ENCODE measurements at regions not wholly inside any gene's neighbourhood (a gene's known extent, or its start where the extent isn't known, plus 50 kb on each side); places are given as distances from the start of the nearest gene placed in this dataset.
"Not testable (repeated sequence)": the region's sequence is repeated elsewhere in the genome, so short reads cannot be mapped to it uniquely, and the experiment has no call there.

GRCh38 chr13:78060966-78061365, 142.3 kb upstream of the EDNRB start:
- FAIRE-seq (no peak), DNase-seq (ENCODE audit: low read depth) (no peak)
- no peak overlapping the region for H3K4me3 ChIP-seq (ENCODE audit: low read depth, low read length)
- H3K27me3 ChIP-seq (ENCODE audit: control insufficient read depth, insufficient read depth, low read length): no peaks in the 10 kb centered on the region
- TF ChIP-seq CTCF (IDR thresholded peaks at IDR 0.05; ENCODE audit: insufficient read depth, low read length, severe bottlenecking): no peak
- no peaks in the 10 kb centered on the region for H3K36me3 ChIP-seq (ENCODE audit: control insufficient read depth, insufficient read depth, low read length)

DNA sequence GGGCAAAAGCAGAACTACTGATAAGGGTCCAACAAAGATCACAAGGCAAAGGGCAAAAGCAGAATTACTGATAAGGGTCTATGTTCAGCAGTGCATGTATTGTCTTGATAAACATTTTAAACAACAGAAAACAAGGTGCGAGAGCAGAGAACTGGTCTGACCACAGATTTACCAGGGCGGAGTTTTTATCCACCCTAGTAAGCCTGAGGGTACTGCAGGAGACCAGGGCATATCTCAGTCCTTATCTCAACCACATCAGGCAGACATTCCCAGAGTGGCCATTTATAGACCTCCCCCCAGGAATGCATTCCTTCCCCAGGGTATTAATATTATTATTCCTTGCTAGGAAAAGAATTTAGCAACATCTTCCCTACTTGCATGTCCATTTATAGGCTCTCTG, 138.2 kb upstream of the EDNRB start:
- not testable (repeated sequence) for DNase-seq (ENCODE audit: low read depth); H3K27me3 ChIP-seq (ENCODE audit: control insufficient read depth, insufficient read depth, low read length); H3K4me3 ChIP-seq (ENCODE audit: low read depth, low read length); H3K36me3 ChIP-seq (ENCODE audit: control insufficient read depth, insufficient read depth, low read length); FAIRE-seq

DNA sequence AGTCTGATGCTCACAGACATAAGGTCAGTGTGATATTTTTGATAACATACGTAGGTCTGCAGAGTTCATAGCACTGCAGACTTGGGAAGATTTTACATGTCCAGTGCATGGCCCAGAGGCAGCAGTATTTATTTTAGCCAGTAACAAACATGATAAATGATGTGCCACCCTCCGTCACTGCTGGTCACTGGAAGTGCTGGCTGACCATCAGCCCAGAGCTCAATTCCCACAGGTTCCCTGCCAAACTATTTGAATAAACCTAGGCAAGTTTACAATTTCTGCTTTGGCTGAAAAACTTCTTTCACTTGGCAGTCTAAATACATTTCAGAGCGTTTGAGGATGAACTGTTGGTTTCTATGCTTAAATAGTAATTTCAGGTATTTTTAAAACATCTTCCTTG, 135.5 kb upstream of the EDNRB start:
- no peaks in the 10 kb centered on the region for H3K27me3 ChIP-seq (ENCODE audit: control insufficient read depth, insufficient read depth, low read length)
- no peak for TF ChIP-seq CTCF (IDR thresholded peaks at IDR 0.05; ENCODE audit: insufficient read depth, low read length, severe bottlenecking)
- FAIRE-seq (no peak), DNase-seq (ENCODE audit: low read depth) (no peak)
- H3K36me3 ChIP-seq (ENCODE audit: control insufficient read depth, insufficient read depth, low read length): no peaks in the 10 kb centered on the region
- no peak overlapping the region for H3K4me3 ChIP-seq (ENCODE audit: low read depth, low read length)

DNA sequence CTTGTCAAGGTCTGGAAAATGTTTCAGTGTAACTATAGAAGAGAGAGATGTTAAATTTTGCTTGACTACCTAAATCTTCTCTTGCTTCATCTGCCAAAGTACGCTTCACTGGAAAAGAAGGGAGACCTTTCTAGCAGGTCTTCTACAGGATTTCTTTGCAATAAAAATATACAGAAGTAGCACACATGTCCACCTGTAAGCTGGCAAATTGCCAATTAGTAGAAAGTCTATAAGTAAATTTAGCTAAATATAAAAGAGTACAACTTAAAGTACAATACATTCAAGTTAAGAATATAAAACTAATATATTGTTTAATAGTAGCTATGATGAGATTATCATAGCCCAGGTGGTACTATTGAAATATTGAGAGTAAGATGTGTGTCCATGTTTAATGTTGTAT, 128.5 kb upstream of the EDNRB start:
- FAIRE-seq: no peak
- Histone ChIP-seq H3K4me3 (ENCODE audit: low read depth, low read length) (no peak overlapping the region), H3K36me3 (ENCODE audit: control insufficient read depth, insufficient read depth, low read length) (no peaks in the 10 kb centered on the region), H3K27me3 (ENCODE audit: control insufficient read depth, insufficient read depth, low read length) (no peaks in the 10 kb centered on the region)
- DNase-seq (ENCODE audit: low read depth): no peak
- TF ChIP-seq CTCF (IDR thresholded peaks at IDR 0.05; ENCODE audit: insufficient read depth, low read length, severe bottlenecking): no peak

- H3K27me3 ChIP-seq (ENCODE audit: control insufficient read depth, insufficient read depth, low read length): no peaks in the 10 kb centered on the region
- no peak overlapping the region for H3K4me3 ChIP-seq (ENCODE audit: low read depth, low read length)
- DNase-seq (ENCODE audit: low read depth) (no peak), FAIRE-seq (no peak)
- no peaks in the 10 kb centered on the region for H3K36me3 ChIP-seq (ENCODE audit: control insufficient read depth, insufficient read depth, low read length)
- TF ChIP-seq CTCF (IDR thresholded peaks at IDR 0.05; ENCODE audit: insufficient read depth, low read length, severe bottlenecking): no peak
These were observed 127.7 kb upstream of the EDNRB start for GRCh38 chr13:78046331-78046730.

- Histone ChIP-seq H3K36me3 (ENCODE audit: control insufficient read depth, insufficient read depth, low read length) (no peaks in the 10 kb centered on the region), H3K27me3 (ENCODE audit: control insufficient read depth, insufficient read depth, low read length) (no peaks in the 10 kb centered on the region), H3K4me3 (ENCODE audit: low read depth, low read length) (no peak overlapping the region)
- no peak for TF ChIP-seq CTCF (IDR thresholded peaks at IDR 0.05; ENCODE audit: insufficient read depth, low read length, severe bottlenecking)
- no peak for FAIRE-seq
- no peak for DNase-seq (ENCODE audit: low read depth)
These were observed 127.3 kb upstream of the EDNRB start for GRCh38 chr13:78045916-78046315.

GRCh38 chr13:78041366-78041765, 122.7 kb upstream of the EDNRB start:
- H3K4me3 ChIP-seq (ENCODE audit: low read depth, low read length); H3K36me3 ChIP-seq (ENCODE audit: control insufficient read depth, insufficient read depth, low read length); FAIRE-seq; DNase-seq (ENCODE audit: low read depth); H3K27me3 ChIP-seq (ENCODE audit: control insufficient read depth, insufficient read depth, low read length): not testable (repeated sequence)

Data from bronchial epithelial cell (primary cell).